Left ventricle myocardium inferior (tissue), 1 donor: ENCODE measurements at regions not wholly inside any gene's neighbourhood (a gene's known extent, or its start where the extent isn't known, plus 50 kb on each side); places are given as distances from the start of the nearest gene placed in this dataset.

Experiments used
- DNase-seq: peaks from one replicate; pipeline ENCODE4 v3.0.0-alpha.2; 2020
- H3K27ac ChIP-seq: fragments of 200-600 bp; replicated peaks from 2 replicates; pipeline ENCODE4 v1.8.0; 2021
- H3K27me3 ChIP-seq: fragments of 200-600 bp; 2 replicates; pipeline ENCODE4 v1.8.0; 2021; ENCODE audit warnings: low read depth
- H3K36me3 ChIP-seq: fragments of 200-600 bp; 2 replicates; pipeline ENCODE4 v1.8.0; 2021
- H3K4me1 ChIP-seq: fragments of 200-600 bp; 2 replicates; pipeline ENCODE4 v1.8.0; 2021
- H3K4me3 ChIP-seq: fragments of 200-600 bp; 2 replicates; pipeline ENCODE4 v1.8.0; 2021; ENCODE audit warnings: mild to moderate bottlenecking, moderate library complexity
- H3K9me3 ChIP-seq: fragments of 200-600 bp; replicated peaks from 2 replicates; pipeline ENCODE4 v1.8.0; 2021
- CTCF ChIP-seq: fragments of 200-600 bp; IDR thresholded peaks from 2 replicates; pipeline ENCODE4 v1.8.0; 2021; ENCODE audit warnings: antibody characterized with exemption, mild to moderate bottlenecking, borderline replicate concordance
- intact Hi-C: fragments of 100-400 bp; cut with micrococcal nuclease; formaldehyde crosslinking; loops from one replicate; pipeline ENCODE4 v1.11.0; 2022
- donor health status: DM: no; HTN: yes; CAD: no; lungs with severe emphysema.

- no peak overlapping the region for H3K27ac ChIP-seq
- TF ChIP-seq CTCF: no peak
- intact Hi-C loops: loop anchor here (10.0 kb wide), 1 partner anchor 1449 kb away; no protein-coding TSS in a partner anchor
- no peak overlapping the region for H3K4me3 ChIP-seq
- H3K36me3 ChIP-seq: no peaks in the 10 kb centered on the region
- no peaks in the 10 kb centered on the region for H3K9me3 ChIP-seq
- no peak for DNase-seq
- H3K27me3 ChIP-seq: no peaks in the 10 kb centered on the region
- H3K4me1 ChIP-seq: no peaks in the 10 kb centered on the region
Observed at GRCh38 chr2:151053661-151053990, 208.0 kb downstream of the RBM43 start.

- Histone ChIP-seq H3K4me3 (no peak overlapping the region), H3K36me3 (no peaks in the 10 kb centered on the region), H3K4me1 (no peaks in the 10 kb centered on the region), H3K9me3 (no peaks in the 10 kb centered on the region), H3K27ac (no peak overlapping the region), H3K27me3 (no peaks in the 10 kb centered on the region)
- intact Hi-C loops: loop anchor here (10.0 kb wide), 1 partner anchor 1448 kb away; no protein-coding TSS in a partner anchor
- no peak for DNase-seq
- no peak for TF ChIP-seq CTCF
Observed at GRCh38 chr2:151052850-151053660, 208.6 kb downstream of the RBM43 start.

DNA sequence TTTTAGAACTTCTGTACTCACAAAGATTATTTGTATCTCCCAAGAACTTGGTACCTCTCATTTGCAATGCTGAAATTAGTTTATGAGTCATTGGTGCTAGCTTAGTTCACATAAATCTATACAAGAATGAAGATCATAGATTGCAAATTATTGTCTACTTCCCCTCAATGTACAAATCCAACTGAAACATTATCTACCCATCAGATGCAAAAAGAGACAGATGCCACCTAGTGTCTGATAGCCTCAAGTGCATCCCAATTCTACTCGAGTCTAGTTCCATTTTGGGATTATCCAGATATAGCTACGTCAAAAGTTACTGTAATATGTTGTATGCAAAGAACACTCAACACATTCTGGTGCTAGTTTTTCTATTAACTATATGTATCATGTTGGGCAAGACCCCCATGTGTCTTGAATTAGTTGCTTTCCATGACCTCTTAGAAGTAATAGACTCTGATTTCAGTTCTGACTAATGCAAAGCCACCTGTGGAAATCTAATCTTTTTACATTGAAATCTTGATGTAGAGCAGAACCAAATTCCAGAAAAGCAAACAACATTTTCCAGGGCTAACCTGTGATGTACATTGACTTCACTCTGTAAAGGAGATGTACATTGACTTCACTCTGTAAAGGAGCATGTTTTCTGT is 210.0 kb downstream of the RBM43 start:
- intact Hi-C loops: loop anchor here (10.0 kb wide), 1 partner anchor 1447 kb away; no protein-coding TSS in a partner anchor
- TF ChIP-seq CTCF: peak; percentile 84
- DNase-seq: no peak

GRCh38 chr2:151049746-151050145 is 211.9 kb downstream of the RBM43 start:
- no peak for DNase-seq
- Histone ChIP-seq H3K4me1 (no peaks in the 10 kb centered on the region), H3K9me3 (no peaks in the 10 kb centered on the region), H3K27me3 (no peaks in the 10 kb centered on the region), H3K36me3 (no peaks in the 10 kb centered on the region), H3K27ac (no peak overlapping the region), H3K4me3 (no peak overlapping the region)
- TF ChIP-seq CTCF: no peak
- intact Hi-C loops: loop anchor here (10.0 kb wide), 1 partner anchor 1445 kb away; no protein-coding TSS in a partner anchor

More for the DNA sequence above, 210.0 kb downstream of the RBM43 start:
- Histone ChIP-seq H3K9me3 (no peaks in the 10 kb centered on the region), H3K27me3 (no peaks in the 10 kb centered on the region), H3K36me3 (no peaks in the 10 kb centered on the region), H3K4me3 (no peak overlapping the region), H3K4me1 (no peaks in the 10 kb centered on the region), H3K27ac (no peak overlapping the region)

DNA sequence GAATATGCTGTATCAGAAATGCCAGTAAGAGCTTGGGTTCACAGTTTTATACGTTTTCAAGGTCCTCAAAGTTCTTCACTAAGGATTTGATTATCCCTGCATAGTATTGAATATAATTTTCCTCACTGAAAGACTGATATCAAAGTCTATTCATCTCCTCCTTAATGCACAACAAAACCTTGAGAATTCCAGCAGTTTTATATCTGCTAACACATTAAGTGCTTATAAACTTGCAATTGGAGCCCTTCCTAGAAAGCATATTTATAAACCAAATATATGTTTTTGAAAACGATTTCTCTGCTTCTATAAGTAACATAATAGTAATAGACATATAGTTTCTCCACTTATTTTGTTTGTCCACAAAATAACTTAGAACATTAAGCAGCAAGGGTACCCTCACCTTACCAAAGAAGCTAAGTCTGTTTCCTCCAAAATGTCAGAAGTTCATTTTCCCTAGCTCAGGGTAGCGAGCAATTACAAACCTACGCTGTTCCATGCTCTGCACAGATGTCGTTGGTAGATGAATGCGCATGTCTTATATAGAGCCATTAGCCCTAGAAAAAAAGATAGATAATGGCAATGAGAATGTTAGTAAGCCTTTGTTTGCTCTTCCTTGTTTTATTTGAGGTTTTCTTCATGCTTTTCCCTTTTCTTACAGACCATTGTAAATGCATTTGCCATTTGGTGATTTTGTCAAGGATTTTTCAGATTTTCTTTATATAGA is 213.2 kb downstream of the RBM43 start:
- no peaks in the 10 kb centered on the region for H3K9me3 ChIP-seq
- no peaks in the 10 kb centered on the region for H3K36me3 ChIP-seq
- no peak overlapping the region for H3K27ac ChIP-seq
- no peak overlapping the region for H3K4me3 ChIP-seq
- H3K4me1 ChIP-seq: no peaks in the 10 kb centered on the region
- DNase-seq: no peak
- H3K27me3 ChIP-seq: no peaks in the 10 kb centered on the region
- no peak for TF ChIP-seq CTCF
- intact Hi-C loops: no loop called here
